Adrenal gland (tissue), 9 donors: ENCODE measurements at regions not wholly inside any gene's neighbourhood (a gene's known extent, or its start where the extent isn't known, plus 50 kb on each side); places are given as distances from the start of the nearest gene placed in this dataset.

ENCODE experiments used
- DNase-seq, 7 donors: peaks; one replicate each; pipeline ENCODE4 v3.0.0-alpha.2; 2019 to 2020
- H3K27ac ChIP-seq, 5 donors: fragments of 200-600 bp; sonication (generic) in 4 of 5; 1 replicate in 3 of 5; 2 replicates in 2 of 5; pipeline versions ENCODE4 v1.5.1 to v1.8.0; 2016 to 2020; ENCODE audit warnings: mild to moderate bottlenecking in 1 of 5
- H3K27me3 ChIP-seq: fragments of 200-600 bp; 2 replicates; pipeline ENCODE4 v1.8.0; 2021
- H3K36me3 ChIP-seq, 2 donors: fragments of 200-600 bp; replicated peaks in 1 of 2; 1 replicate in 1 of 2; 2 replicates in 1 of 2; pipeline versions ENCODE4 v1.5.1 to v1.8.0; 2018 to 2022
- H3K4me1 ChIP-seq, 2 donors: fragments of 200-600 bp; replicated peaks in 1 of 2; 1 replicate in 1 of 2; 2 replicates in 1 of 2; pipeline versions ENCODE4 v1.5.1 to v1.8.0; 2018 to 2021
- H3K4me3 ChIP-seq, 4 donors: fragments of 200-600 bp; sonication (generic) in 3 of 4; one replicate each; pipeline ENCODE4 v1.5.1; 2016 to 2018
- H3K9me3 ChIP-seq, 3 donors: fragments of 200-600 bp; sonication (generic) in 1 of 3; replicated peaks in 1 of 3; 1 replicate in 2 of 3; 2 replicates in 1 of 3; pipeline versions ENCODE4 v1.5.1 to v1.8.0; 2016 to 2021
- CTCF ChIP-seq, 6 experiments: fragments of 450-650 bp in 4 of 6; fragments of 200-600 bp in 2 of 6; sonication (generic) in 1 of 6; IDR thresholded peaks; 1 replicate in 5 of 6; 2 replicates in 1 of 6; pipeline versions ENCODE4 v1.5.1 to v1.8.0; 2016 to 2021; ENCODE audit warnings: antibody characterized with exemption in 6 of 6, mild to moderate bottlenecking in 2 of 6, moderate library complexity in 1 of 6
- POLR2A ChIP-seq, 2 donors: fragments of 450-650 bp; IDR thresholded peaks; one replicate each; pipeline ENCODE4 v1.6.1; 2017; ENCODE audit warnings: antibody characterized with exemption in 2 of 2, mild to moderate bottlenecking in 2 of 2, moderate library complexity in 1 of 2
- WGBS, 4 donors: extraction: QIAGEN DNeasy Blood & Tissue Kit in 2 of 4; methylation state at CpG; one replicate each; pipeline versions ENCODE4 v1.1.5 to v1.1.7; 2013 to 2017; 5-methylcytosine and 5-hydroxymethylcytosine counted together
- intact Hi-C, 2 donors: fragments of 100-400 bp; cut with DNase I; formaldehyde crosslinking; loops; one replicate each; pipeline versions ENCODE4 v1.14.1 to v1.15.0; 2022 to 2023
- donor health status: healthy with polysubstance abuse.
- donor health status: Bipolar disorder and iron deficiency.
- donor health status: DM: yes; HTN: yes; CAD: no.
- donor health status: DM: no; HTN: no; CAD: no.
- donor health status: DM: no; HTN: no; CAD: no.

- no peak for DNase-seq
- H3K4me1 ChIP-seq, result no peaks in the 10 kb centered on the region
- intact Hi-C loops, result no loop called here
- WGBS, 4 donors, result 85 to 97% (median 90%) methylated on average over 8 of the region's 8 CpGs
- H3K4me3 ChIP-seq, result no peak overlapping the region
- no peaks in the 10 kb centered on the region for H3K27me3 ChIP-seq
- no peaks in the 10 kb centered on the region for H3K9me3 ChIP-seq
- H3K27ac ChIP-seq, result no peak overlapping the region
- TF ChIP-seq CTCF (IDR thresholded peaks at IDR 0.05) (no peak), POLR2A (IDR thresholded peaks at IDR 0.05) (no peak)
- no peaks in the 10 kb centered on the region for H3K36me3 ChIP-seq
Observed at GRCh38 chr11:37774441-37774840, 1176.4 kb upstream of the RAG2 start.

GRCh38 chr11:37770145-37770544 lies 1172.1 kb upstream of the RAG2 start:
- WGBS, 4 donors, result 73 to 87% (median 82%) methylated on average over 1 of the region's 1 CpG
- intact Hi-C loops, result no loop called here
- no peak for DNase-seq

GRCh38 chr11:37762079-37762478 lies 1164.0 kb upstream of the RAG2 start:
- 77 to 87% (median 81%) methylated on average over 3 of the region's 3 CpGs for WGBS, 4 donors
- no peak overlapping the region for H3K27ac ChIP-seq
- H3K36me3 ChIP-seq, result no peaks in the 10 kb centered on the region
- H3K4me1 ChIP-seq, result no peaks in the 10 kb centered on the region
- no peaks in the 10 kb centered on the region for H3K9me3 ChIP-seq
- no peak overlapping the region for H3K4me3 ChIP-seq
- no peaks in the 10 kb centered on the region for H3K27me3 ChIP-seq
- no peak for DNase-seq
- intact Hi-C loops, result no loop called here
- no peak for TF ChIP-seq CTCF (IDR thresholded peaks at IDR 0.05)
- no peak for TF ChIP-seq POLR2A (IDR thresholded peaks at IDR 0.05)

More at GRCh38 chr11:37770145-37770544, 1172.1 kb upstream of the RAG2 start:
- no peaks in the 10 kb centered on the region for H3K4me1 ChIP-seq
- no peak for TF ChIP-seq CTCF (IDR thresholded peaks at IDR 0.05)
- no peak for TF ChIP-seq POLR2A (IDR thresholded peaks at IDR 0.05)
- H3K4me3 ChIP-seq, result no peak overlapping the region
- no peak overlapping the region for H3K27ac ChIP-seq
- H3K9me3 ChIP-seq, result no peaks in the 10 kb centered on the region
- H3K36me3 ChIP-seq, result no peaks in the 10 kb centered on the region
- H3K27me3 ChIP-seq, result no peaks in the 10 kb centered on the region

- Histone ChIP-seq H3K36me3 (no peaks in the 10 kb centered on the region), H3K4me3 (no peak overlapping the region), H3K27me3 (no peaks in the 10 kb centered on the region), H3K9me3 (no peaks in the 10 kb centered on the region), H3K27ac (no peak overlapping the region), H3K4me1 (no peaks in the 10 kb centered on the region)
- WGBS, 4 donors, result 81 to 94% (median 86%) methylated on average over 1 of the region's 1 CpG
- intact Hi-C loops, result no loop called here
- TF ChIP-seq CTCF (IDR thresholded peaks at IDR 0.05), result no peak
- TF ChIP-seq POLR2A (IDR thresholded peaks at IDR 0.05), result no peak
- no peak for DNase-seq
Observed at GRCh38 chr11:37755521-37755920, 1157.5 kb upstream of the RAG2 start.
